Jurkat, Clone E6-1 (cell line): ENCODE measurements at regions not wholly inside any gene's neighbourhood (a gene's known extent, or its start where the extent isn't known, plus 50 kb on each side); places are given as distances from the start of the nearest gene placed in this dataset.

ENCODE experiments used
- DNase-seq: peaks from one replicate; pipeline ENCODE4 v3.0.0-alpha.2; 2011; ENCODE audit warnings: low read depth, low spot score
- H3K4me3 ChIP-seq: 2 replicates; pipeline ENCODE4 v1.5.1; 2011; ENCODE audit warnings: mild to moderate bottlenecking, low read length, control low read depth, moderate library complexity

DNA sequence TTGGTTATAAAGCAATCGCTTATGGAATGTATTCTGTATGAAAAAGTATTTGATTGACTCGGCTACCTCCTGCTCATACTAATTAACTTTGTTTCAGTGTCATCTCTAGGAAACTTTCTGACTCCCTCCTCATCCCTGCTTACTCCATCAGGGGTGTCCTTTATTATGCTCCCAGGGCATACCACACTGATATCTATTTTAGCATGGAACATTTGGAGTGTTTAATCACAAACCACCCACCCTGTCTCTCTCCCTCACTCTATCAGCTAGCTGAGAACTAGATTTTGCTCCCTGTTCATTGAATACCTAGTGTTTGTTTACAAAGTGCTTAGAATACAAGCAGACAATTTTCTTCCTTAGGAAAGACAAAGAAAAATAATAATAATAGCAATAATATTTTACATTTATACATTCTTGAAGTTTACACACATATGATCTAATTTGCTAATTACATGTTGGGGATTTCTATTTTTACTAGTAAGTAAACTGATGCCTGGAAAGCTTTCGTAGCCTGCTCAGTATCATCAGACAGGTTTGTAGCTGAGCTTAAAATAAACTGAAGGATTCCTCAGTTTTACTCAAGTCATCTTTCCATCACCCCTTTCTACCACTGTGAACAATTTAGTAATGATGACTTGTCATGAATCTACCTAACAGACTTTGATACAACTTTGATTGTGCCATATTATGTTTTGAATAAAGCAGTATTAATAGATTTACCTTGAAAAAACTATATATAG lies 811.4 kb upstream of the HS3ST1 start:
- no peak overlapping the region for H3K4me3 ChIP-seq
- no peak for DNase-seq

DNA sequence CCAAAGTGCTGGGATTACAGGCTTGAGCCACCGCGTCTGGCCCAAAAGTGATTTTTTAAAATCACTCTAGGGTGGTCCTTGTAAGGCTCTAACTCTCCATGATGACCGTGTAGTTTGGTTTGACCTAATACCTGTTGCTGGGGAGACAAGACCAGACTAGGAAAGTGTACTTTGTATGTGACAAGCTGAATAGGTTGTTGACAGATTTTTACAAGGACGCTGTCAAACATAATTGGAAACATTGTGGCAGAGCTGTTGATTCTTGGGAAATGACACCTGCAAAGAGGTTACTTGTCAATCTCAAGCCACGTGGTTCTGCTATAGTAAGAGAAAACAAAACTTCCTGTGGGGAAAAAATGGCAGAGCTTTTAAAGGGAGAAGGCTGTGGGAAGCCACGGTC lies 802.4 kb upstream of the HS3ST1 start:
- H3K4me3 ChIP-seq = no peak overlapping the region
- DNase-seq = no peak

DNA sequence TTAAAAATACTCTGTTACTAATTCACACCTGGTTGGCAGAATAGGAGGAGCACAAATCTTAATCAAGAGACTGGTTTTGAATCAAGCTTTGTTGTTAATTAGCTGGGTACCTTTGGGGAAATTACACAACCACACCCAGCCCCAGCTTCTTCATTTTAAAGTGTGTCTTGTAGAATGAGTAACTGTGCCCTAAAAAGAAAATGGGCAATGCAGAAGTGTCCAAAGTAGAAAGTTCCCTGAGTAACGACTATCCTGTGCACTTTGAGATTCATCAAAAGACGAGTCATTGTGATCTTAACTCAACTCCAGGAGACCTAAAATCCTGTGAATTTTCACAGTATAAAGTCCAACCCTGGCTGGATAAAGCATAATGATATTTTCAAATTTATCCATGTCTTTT lies 792.3 kb upstream of the HS3ST1 start:
- H3K4me3 ChIP-seq = no peak overlapping the region
- DNase-seq = no peak

GRCh38 chr4:12211636-12212035 lies 782.9 kb upstream of the HS3ST1 start:
- H3K4me3 ChIP-seq = no peak overlapping the region
- no peak for DNase-seq

GRCh38 chr4:12207396-12207795 lies 778.7 kb upstream of the HS3ST1 start:
- no peak for DNase-seq
- H3K4me3 ChIP-seq = no peak overlapping the region

GRCh38 chr4:12206091-12206490 lies 777.4 kb upstream of the HS3ST1 start:
- no peak overlapping the region for H3K4me3 ChIP-seq
- no peak for DNase-seq

DNA sequence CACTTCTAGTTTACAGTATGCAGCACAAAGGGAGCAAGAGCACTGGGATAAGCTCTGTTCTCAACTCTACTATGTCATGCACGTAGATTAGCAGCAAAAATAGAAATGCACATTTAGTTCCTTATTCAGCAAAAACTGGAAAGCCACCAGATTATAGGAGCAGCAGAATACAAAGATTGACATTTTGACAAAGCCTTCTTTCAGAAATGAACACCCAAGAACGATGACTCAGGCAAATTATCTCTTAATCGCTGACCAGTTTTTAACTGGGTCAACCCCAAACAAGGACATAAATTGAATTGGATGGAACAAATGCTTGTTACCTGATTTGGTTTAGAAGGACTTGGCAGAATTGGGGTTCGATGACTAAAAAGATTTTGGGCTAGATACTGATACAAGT lies 775.3 kb upstream of the HS3ST1 start:
- no peak overlapping the region for H3K4me3 ChIP-seq
- DNase-seq = no peak

DNA sequence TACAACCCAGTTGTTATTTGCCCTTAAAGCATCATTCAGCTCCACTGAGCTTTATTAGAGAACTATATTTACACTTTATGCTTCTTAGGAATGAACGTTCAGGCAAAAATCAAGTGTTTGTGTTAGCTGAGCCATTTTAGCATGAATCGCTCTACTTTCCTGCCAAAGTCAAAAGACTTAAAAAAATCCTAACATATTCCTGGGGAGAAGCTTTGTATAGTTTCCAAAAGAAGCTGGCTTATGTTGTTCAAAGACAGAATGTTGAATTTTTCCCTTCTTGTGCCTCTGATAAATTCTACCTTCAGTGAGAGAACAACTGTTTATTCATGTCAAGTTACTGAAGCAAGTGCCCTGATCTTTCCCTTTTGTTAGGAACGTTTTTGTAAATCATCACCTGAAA lies 771.5 kb upstream of the HS3ST1 start:
- no peak for DNase-seq
- no peak overlapping the region for H3K4me3 ChIP-seq

DNA sequence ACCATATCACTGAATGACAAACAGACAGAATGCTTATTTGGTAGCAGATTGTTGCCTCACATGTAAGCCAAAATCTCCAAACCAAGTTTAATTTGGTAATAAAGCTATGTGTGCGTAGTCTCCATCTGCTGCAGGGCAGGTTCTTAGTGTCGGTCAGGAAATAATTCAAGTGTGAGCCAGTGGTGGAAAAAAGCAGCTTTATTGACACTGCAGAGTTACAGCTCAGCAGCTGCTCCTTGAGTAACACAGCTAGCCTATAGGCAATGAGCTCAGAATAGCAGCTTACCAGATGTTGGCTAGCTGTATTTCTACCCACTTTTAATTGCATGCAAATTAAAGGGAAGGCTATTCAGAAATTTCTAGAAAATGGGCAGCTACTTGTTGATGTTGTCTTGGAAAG lies 757.8 kb upstream of the HS3ST1 start:
- DNase-seq = no peak
- no peak overlapping the region for H3K4me3 ChIP-seq

DNA sequence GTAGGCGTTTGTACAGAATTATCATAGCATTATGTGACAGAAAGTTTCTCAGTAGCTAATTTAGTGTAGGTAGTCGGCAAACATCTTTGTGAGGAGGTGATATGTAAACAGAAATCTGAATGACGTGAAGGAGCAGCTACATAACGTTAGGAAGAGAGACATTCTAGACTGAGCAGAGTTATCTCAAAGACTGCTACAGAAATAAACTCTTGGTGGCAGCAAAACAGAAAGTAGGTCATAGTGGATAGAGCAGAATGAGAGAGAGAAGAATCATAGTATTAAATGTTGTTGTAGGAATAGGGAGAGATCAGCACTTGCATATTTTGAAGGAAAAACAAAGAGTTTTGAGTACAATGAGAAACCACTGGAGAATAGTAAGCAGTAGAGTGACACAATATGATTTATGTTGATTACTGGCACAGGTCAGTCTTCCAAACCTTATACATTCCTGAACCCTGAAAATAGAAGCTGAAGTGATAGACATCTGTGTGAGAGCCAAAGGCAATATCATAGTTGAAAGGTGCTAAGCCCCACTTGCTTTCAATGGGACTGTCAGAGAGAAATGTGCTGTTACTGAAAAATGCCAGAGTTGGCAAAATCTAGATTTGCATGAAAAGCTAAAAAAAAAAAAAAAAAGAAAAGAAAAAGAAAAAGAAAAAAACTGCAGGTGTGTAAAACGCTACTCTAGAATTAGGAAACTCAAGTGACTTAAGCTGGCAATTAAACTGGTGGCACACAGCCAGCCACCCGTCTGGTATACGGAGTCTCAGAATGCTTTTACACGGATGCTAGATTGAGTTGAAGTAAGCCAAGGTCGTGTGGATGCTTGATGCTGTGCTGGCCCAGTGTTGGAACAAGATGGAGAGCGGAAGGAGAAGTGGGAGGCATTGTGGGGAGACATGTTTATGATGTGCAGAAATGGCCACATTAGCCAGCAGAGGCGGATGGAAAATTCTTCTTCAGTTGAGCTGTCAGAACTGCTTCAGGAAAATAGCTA lies 750.2 kb upstream of the HS3ST1 start:
- no peak for DNase-seq
- no peak overlapping the region for H3K4me3 ChIP-seq

DNA sequence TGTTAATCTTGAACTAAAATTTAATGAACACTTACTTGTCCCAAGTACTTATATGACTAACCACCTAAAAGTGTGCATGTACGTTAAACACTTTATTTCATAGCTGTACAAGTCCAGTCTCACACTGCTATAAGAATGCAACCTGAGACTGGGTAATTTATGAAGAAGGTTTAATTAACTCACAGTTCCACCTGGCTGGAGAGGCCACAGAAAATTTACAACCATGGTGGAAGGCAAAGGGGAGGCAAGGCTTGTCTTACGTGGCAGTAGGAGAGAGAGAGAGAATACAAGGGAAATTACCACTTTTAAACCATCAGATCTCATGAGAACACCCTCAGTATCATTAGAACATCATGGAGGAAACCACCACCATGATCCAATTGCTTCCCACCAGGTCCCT lies 748.7 kb upstream of the HS3ST1 start:
- H3K4me3 ChIP-seq = no peak overlapping the region
- DNase-seq = no peak

DNA sequence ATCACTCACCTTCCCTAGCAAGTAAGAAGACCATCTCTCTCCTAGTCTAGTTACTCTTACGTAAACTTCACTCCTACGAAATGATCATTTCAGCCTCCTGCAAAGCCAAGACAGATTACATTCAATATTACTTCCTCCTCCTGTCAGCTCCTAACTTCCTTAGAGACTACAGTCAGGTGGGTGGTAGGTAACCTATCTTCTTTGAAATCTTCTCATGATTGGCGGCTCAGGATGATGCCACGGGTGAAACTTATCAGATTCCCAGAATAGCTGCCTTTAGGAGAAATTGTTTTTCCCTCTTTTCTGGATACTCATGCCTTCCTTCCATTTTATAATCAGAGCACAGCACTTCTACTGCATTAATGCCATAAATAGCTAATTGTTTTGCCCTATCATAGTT lies 744.8 kb upstream of the HS3ST1 start:
- no peak for DNase-seq
- no peak overlapping the region for H3K4me3 ChIP-seq

DNA sequence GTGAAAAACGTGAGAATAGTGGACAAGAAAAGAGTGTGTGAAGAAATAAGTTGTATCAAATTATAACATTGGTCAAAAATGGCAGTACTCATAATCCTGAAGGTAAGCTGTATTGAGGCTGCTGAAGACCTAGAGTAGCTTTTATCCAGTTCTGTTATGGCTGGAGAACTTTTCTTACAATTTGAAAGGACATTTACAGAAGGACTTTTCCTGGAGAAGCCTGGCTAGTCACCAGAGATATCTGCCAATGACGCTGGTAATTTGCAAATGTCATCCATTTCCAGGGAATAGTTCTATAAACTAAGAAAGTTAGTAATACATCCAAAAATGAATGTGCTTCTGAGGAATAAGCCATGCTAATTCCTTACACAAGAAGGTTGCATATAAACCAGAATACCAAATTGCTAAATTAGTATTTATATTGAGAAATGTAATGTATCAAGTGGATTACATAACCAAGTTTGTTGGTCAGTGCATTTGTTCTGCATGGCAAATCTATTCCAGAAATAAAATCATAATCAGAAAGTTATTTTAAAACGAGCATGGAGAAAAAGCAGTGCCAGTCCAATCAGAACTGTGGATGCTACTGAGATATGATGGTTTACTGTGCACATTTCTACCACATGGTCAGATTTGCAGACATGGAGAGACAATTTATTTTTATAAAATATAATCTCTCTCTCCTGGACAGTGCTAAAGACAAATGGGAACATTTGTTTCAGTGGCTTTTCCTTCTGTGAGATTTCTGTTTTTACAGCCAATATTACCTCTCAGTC lies 743.7 kb upstream of the HS3ST1 start:
- H3K4me3 ChIP-seq = no peak overlapping the region
- DNase-seq = no peak

DNA sequence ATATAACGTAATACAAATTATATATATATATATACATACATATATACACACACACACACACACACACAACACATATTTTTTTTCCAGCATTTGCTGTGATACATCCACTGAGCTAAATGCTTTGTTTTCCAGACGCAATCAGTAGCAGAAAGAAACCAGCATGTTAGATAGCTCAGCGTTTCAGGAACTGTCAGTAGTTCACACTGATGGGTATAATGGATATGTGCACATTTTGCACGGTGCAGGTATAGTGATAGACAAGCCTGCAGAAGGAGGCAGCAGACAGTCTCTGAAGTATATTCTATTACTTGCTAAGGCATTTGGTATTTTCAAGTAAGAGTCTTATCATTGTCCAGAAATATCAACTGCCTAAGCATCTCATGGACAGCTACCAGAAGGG lies 741.6 kb upstream of the HS3ST1 start:
- no peak overlapping the region for H3K4me3 ChIP-seq
- DNase-seq = no peak

DNA sequence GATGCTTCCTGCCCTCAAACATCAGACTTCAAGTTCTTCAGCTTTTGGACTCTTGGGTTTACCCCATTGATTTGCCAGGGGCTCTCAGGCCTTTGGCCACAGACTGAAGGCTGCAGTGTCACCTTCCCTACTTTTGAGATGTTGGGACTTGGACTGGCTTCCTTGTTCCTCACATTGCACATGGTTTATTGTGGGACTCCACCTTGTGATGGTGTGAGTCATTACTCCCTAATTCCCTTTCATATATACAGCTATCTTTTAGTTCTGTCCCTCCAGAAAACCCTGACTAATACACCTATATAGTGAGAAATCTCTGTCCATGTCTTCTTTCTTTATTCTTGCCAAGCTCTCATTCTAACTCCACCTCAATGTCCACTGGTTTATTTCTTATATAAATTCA lies 736.9 kb upstream of the HS3ST1 start:
- no peak overlapping the region for H3K4me3 ChIP-seq
- DNase-seq = no peak

DNA sequence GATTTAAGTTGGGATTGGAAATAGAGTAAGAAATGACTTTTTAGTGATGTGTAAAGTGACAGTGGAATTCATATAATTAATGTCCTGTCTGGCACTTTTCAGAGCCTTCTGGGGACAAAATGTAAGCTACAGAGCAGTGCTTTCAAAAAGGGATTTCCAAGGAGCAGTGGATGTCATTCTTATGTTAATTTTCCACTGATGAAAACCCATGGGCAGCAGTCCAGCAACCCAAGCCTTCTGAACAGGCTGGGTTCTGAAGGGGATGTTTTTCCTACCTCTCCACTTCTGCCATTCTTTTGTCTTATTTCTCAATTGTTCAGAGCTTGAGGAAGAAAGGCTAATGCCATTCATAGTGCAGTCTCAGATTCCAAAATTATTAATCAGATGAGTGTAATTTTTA lies 717.6 kb upstream of the HS3ST1 start:
- DNase-seq = no peak
- no peak overlapping the region for H3K4me3 ChIP-seq

DNA sequence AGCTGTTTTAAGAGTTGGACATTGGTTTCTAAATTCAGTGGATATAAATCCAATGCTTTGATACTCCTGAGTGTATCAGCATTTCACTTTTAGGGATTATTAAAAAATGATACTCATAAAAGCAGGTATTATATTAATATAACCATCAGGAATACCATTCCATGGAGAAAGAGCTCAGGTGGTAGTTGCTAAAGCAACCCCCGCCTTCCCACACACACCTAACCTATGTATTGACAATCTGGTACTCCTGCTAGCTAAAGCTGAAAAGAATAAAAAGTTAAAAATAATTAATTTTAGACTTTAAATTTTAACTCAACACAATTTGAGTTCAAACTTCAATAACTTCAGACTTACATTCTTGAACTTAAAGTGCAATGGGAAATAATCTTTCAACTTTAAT lies 717.1 kb upstream of the HS3ST1 start:
- DNase-seq = no peak
- no peak overlapping the region for H3K4me3 ChIP-seq

- H3K4me3 ChIP-seq = no peak overlapping the region
- DNase-seq = no peak
These were observed 716.4 kb upstream of the HS3ST1 start for GRCh38 chr4:12145106-12145505.

DNA sequence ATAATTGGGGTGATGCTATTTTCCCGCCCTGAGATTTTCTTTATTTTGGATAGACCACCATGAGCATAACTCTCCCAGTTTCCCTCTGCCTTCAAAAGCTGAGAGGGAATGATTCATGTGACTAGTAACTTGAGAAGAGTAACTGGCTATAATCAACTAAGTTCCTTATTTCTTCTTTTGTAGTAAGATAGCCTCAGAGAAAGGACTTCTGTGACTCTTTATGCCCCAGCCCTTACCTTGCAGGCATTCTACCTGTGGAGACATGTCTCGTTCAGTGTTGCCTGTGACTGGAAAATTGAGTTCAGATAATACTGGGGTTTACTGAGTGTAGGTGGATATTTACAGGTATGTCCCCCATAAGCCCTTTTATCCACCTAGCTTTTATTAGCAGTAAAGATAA lies 715.4 kb upstream of the HS3ST1 start:
- no peak for DNase-seq
- H3K4me3 ChIP-seq = no peak overlapping the region

GRCh38 chr4:12140864-12141263 lies 712.2 kb upstream of the HS3ST1 start:
- H3K4me3 ChIP-seq = no peak overlapping the region
- DNase-seq = no peak
